Adipocyte (in vitro differentiated cells): ENCODE measurements at regions not wholly inside any gene's neighbourhood (a gene's known extent, or its start where the extent isn't known, plus 50 kb on each side); places are given as distances from the start of the nearest gene placed in this dataset.
A peak's percentile ranks its signal among the peaks of the same experiment; 100 is the strongest.

Experiments used
- DNase-seq: peaks from one replicate; pipeline ENCODE4 v3.0.0-alpha.2; 2015; ENCODE audit warnings: low read depth
- H3K27me3 ChIP-seq: replicated peaks from 2 replicates; pipeline ENCODE4 v1.7.0; 2013; ENCODE audit warnings: mild to moderate bottlenecking, low read length, moderate library complexity; ENCODE audit not compliant: control insufficient read depth, insufficient read depth
- H3K36me3 ChIP-seq: 2 replicates; pipeline ENCODE4 v1.7.0; 2013; ENCODE audit warnings: low read length, mild to moderate bottlenecking, moderate library complexity; ENCODE audit not compliant: control insufficient read depth, insufficient read depth, severe bottlenecking
- H3K4me1 ChIP-seq: 2 replicates; pipeline ENCODE4 v1.7.0; 2013; ENCODE audit warnings: mild to moderate bottlenecking, low read length, moderate library complexity; ENCODE audit not compliant: control insufficient read depth, insufficient read depth
- H3K4me3 ChIP-seq: 2 replicates; pipeline ENCODE4 v1.7.0; 2013; ENCODE audit warnings: mild to moderate bottlenecking, low read length, moderate library complexity
- H3K9ac ChIP-seq: 2 replicates; pipeline ENCODE4 v1.7.0; 2013; ENCODE audit warnings: mild to moderate bottlenecking, low read length, moderate library complexity
- H3K9me3 ChIP-seq: 2 replicates; pipeline ENCODE4 v1.7.0; 2013; ENCODE audit warnings: mild to moderate bottlenecking, low read length, moderate library complexity; ENCODE audit not compliant: control insufficient read depth

DNA sequence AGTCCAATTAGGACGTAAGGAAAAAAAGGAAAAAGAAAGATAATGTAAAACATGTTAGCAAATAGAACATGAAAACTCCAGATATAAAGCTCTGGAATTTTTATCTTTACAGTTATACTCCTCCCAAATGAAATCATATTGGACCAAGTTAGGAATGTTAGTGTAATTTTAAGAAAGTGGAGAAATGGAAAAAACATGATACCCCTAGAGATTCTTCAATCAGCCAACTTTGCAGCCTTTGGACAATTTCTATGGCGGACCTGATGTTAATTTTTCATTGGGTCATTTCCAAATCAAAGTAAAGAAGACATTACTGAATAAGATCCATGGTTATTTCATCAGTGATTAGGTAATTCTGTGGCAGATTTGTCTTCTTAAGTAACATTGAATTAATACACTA is 748.7 kb downstream of the RFPL4B start:
- H3K9me3 ChIP-seq, result no peaks in the 10 kb centered on the region
- no peak for DNase-seq
- H3K9ac ChIP-seq, result no peak overlapping the region
- peaks cover 3% of the 10 kb centered on the region for H3K4me1 ChIP-seq
- H3K27me3 ChIP-seq, result no peaks in the 10 kb centered on the region
- H3K4me3 ChIP-seq, result no peak overlapping the region
- no peaks in the 10 kb centered on the region for H3K36me3 ChIP-seq

DNA sequence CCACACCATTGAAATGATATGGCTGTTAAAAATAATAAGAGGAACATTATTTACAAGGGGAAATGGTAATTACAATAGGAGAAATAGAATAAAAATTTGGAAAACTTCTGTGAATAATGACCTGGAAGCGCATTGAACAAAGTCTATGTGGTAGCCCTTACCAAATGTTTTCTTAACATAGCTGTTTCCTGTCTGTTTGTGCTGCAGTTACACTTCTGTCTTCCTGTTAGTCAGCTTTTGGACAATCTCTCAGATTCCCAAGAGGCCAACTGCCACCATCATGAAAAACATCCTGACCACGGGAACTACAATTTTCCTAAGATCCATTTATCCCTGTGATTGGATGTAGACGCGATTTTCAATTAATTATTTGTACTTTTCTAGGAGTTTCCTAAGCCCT is 754.4 kb upstream of the MARCKS start:
- H3K9me3 ChIP-seq, result no peaks in the 10 kb centered on the region
- H3K4me1 ChIP-seq, result peaks cover 18% of the 10 kb centered on the region
- no peak overlapping the region for H3K9ac ChIP-seq
- no peaks in the 10 kb centered on the region for H3K27me3 ChIP-seq
- H3K4me3 ChIP-seq, result peak overlapping the region; percentile 6
- no peak for DNase-seq
- no peaks in the 10 kb centered on the region for H3K36me3 ChIP-seq

DNA sequence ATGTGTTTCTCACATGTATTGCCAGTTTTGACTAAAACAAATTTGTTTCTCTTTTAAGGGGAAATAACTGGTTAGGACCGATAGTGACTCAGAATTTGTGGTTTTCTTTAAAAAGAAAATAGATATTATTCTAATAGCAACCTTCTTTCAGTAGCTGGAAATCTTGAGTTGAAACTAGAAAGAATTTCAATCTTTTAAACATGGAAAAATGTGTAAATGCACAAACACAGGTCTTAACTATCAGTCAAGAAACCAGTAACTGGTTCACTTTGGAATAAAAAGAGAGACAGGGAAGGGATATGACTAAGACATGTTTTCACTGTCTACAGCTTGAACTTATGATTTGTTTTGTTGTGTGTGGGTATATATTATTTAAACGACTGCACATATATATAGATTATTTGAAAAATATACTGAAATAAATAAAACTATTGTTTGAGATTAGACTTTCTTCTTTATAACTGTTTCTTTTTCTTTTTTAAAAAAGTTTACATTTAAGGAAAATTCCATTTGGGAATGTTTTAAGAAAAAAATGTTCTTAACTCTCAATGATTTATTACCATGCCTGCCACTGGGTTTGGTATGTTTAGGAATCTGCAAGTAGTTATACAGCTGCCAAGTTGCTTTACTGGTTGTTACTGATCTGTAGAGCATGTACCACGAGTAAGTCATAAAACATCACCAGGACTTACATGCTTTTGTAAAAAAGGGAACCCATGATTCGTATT is 753.3 kb upstream of the MARCKS start:
- Histone ChIP-seq H3K4me1 (peaks cover 18% of the 10 kb centered on the region), H3K9ac (peak overlapping the region; percentile 21), H3K27me3 (no peaks in the 10 kb centered on the region), H3K36me3 (no peaks in the 10 kb centered on the region), H3K9me3 (peaks cover 1% of the 10 kb centered on the region), H3K4me3 (peak overlapping the region; percentile 6)
- DNase-seq, result peak; percentile 69

DNA sequence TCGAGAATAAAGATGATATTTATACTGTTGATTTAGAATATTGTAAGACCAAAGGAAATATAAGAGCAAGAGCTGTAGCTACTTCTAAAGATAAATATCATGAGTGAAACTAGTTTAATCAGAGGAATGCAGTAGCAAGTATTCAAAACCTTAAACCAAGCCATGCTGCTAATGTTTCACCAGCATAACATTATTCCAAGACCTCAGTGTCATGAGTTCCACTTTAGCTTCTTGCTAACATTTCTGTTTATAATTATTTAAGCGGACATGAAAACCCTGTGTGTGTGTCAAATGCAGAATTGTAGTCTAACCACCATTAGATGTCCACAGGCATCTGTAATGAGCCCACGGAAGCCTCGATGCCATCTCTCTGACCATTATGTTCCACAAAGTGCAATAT is 752.6 kb upstream of the MARCKS start:
- peaks cover 6% of the 10 kb centered on the region for H3K9me3 ChIP-seq
- DNase-seq, result no peak
- no peak overlapping the region for H3K4me3 ChIP-seq
- H3K27me3 ChIP-seq, result no peaks in the 10 kb centered on the region
- no peaks in the 10 kb centered on the region for H3K36me3 ChIP-seq
- no peak overlapping the region for H3K9ac ChIP-seq
- peaks cover 18% of the 10 kb centered on the region for H3K4me1 ChIP-seq

DNA sequence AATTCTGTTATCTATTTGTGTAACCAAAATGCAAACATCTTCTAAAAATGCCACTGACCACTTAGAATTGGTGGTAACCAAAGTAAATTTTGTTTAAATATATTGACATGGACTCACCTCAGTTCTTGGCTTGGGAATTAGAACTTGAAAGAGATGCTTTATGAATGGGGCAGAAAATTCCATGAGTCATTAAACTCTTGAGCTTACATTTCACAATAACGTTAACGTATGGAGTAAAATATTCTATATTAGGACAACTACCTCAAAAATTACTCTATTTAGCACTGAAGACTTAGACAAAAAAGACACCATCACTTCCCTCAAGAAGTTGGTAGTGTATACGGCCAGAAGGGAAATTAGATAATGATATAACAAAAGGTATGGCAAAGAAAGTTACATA is 752.2 kb upstream of the MARCKS start:
- H3K9ac ChIP-seq, result no peak overlapping the region
- H3K36me3 ChIP-seq, result no peaks in the 10 kb centered on the region
- no peak overlapping the region for H3K4me3 ChIP-seq
- no peaks in the 10 kb centered on the region for H3K27me3 ChIP-seq
- no peak for DNase-seq
- peaks cover 18% of the 10 kb centered on the region for H3K4me1 ChIP-seq
- peaks cover 6% of the 10 kb centered on the region for H3K9me3 ChIP-seq

DNA sequence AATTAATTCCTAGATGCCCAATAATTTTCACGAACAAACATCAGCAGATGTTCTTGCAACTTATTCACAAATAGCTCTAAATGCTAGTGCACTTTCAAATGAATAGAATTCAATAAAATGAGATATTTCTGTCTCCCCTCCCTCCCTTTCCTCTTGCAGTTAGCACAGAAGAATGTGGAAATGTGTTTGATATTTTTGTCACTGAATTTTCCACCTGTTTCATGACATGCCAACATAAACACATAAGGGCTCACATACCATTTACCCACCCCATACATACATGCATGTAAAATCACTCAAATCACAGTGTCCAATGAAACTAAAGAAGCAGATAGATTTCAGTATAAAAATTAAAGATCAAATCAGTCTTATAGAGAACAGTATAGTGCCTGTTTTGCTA is 746.9 kb upstream of the MARCKS start:
- H3K36me3 ChIP-seq, result no peaks in the 10 kb centered on the region

DNA sequence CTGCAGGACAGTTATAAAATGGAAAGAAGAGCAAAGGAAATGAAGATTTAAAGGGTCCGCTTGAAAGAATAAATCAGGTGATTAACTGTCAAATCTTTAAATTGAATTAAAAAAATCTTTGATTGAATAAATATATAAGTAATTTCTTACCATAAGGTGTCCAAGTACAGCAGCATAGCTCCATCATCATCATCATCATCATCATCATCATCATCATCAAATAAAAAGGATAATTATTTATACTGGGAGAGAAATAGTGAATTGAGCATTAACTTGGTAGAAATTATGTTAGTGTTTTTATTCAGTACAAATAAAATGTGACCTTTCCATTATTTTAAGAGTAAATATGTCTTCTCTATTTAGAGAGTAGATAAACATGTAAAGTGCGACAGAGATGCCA is 745.6 kb upstream of the MARCKS start:
- no peaks in the 10 kb centered on the region for H3K4me1 ChIP-seq
- peaks cover 6% of the 10 kb centered on the region for H3K9me3 ChIP-seq
- no peak overlapping the region for H3K4me3 ChIP-seq
- no peak for DNase-seq
- H3K27me3 ChIP-seq, result no peaks in the 10 kb centered on the region
- no peaks in the 10 kb centered on the region for H3K36me3 ChIP-seq
- H3K9ac ChIP-seq, result no peak overlapping the region

More for the DNA sequence above, 746.9 kb upstream of the MARCKS start:
- H3K4me3 ChIP-seq, result no peak overlapping the region
- DNase-seq, result no peak
- peaks cover 6% of the 10 kb centered on the region for H3K9me3 ChIP-seq
- no peak overlapping the region for H3K9ac ChIP-seq
- no peaks in the 10 kb centered on the region for H3K27me3 ChIP-seq
- H3K4me1 ChIP-seq, result no peaks in the 10 kb centered on the region

DNA sequence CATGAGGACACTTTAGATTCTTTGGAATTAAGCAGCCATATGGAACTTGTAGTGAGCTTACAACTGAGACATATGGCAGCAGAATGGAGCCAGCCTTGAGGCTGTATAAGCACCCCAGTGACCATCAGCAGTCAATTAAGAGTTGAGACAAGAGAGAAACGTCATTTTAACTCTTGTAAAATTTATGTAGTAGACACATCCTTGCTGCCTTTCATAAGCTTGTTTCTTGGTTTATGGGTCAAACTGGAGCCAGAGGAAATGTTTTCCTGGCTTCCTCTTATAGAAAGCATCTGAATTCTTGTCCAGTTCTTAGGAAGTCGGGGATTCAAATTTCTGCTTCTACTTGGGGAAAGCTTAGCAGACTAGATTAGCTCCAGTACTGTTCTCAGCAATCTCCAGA is 745.1 kb upstream of the MARCKS start:
- DNase-seq, result no peak
- Histone ChIP-seq H3K4me3 (no peak overlapping the region), H3K9me3 (peaks cover 9% of the 10 kb centered on the region), H3K4me1 (no peaks in the 10 kb centered on the region), H3K27me3 (no peaks in the 10 kb centered on the region), H3K9ac (no peak overlapping the region), H3K36me3 (no peaks in the 10 kb centered on the region)

DNA sequence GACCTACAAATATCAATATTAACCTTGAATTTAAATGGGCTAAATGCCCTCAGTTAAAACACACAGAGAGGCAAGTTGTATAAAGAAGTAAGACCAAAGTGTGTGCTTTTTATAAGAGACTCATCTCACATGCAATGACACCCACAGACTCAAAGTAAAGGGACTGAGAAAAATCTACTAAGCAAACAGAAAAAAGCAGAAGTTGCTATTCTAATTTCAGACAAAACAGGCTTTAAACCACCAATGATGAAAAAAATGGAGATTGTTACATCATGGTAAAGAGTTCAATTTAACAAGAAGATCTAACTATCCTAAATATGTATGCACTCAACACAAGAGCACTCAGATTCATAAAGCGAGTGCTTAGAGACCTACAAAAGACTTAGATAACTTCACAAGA is 741.9 kb upstream of the MARCKS start:
- H3K9me3 ChIP-seq, result peaks cover 11% of the 10 kb centered on the region
- peaks cover 6% of the 10 kb centered on the region for H3K4me1 ChIP-seq
- DNase-seq, result no peak
- H3K36me3 ChIP-seq, result no peaks in the 10 kb centered on the region
- H3K27me3 ChIP-seq, result no peaks in the 10 kb centered on the region
- no peak overlapping the region for H3K9ac ChIP-seq
- no peak overlapping the region for H3K4me3 ChIP-seq

DNA sequence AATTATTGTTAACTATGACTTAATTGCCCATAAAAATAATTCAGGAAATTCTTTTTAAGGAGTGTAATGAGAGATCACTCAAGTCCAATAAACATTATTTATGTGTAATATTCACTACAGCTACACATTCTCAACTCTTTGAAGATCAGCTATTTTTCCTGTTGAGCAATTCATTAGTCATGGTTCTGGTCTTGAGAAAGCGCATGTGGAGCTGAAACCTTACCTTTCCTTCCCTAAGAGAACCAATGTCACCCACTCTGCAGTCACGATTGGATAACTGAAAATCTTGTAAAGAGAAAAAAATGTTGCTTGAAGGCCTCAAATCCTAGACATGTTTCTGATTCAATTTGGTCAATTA is 736.9 kb upstream of the MARCKS start:
- H3K36me3 ChIP-seq, result no peaks in the 10 kb centered on the region
- H3K9ac ChIP-seq, result no peak overlapping the region
- no peak overlapping the region for H3K4me3 ChIP-seq
- H3K4me1 ChIP-seq, result peaks cover 28% of the 10 kb centered on the region
- DNase-seq, result peak; percentile 93
- H3K9me3 ChIP-seq, result peaks cover 11% of the 10 kb centered on the region
- no peaks in the 10 kb centered on the region for H3K27me3 ChIP-seq

DNA sequence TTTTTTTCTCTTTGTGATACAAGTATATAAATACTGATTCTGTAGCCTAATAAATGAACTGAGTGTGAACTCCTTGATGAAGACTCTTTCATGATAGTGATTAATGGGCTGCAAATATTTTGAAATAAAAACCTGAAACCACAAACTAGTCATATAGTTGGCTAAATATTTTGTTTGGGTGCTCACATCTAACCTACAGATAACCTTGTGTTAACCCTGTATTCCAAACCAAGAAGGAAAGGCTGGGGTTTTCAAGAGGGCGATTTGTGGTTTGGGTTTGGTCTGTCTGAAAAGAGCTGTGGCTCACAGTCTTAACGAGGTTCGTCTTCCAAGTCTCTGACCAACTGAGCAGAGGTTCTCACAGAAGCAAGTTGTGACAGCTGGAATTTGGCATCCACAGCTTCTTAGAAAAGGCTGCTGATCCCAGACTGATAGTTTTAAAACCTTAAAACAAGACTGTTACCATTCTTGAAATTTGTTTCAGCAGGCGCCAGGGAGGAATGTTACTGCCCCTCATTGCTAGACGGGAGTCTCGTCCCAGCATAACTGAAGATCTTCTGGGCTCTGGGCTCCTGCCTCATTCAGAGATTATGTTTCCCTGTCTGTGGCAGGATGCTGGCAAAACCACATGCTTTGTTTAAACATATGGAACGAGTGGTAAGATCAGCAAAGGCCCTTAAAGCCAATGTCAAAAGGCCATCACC is 736.4 kb upstream of the MARCKS start:
- no peaks in the 10 kb centered on the region for H3K36me3 ChIP-seq
- H3K9ac ChIP-seq, result no peak overlapping the region
- H3K4me1 ChIP-seq, result peaks cover 28% of the 10 kb centered on the region
- H3K9me3 ChIP-seq, result peaks cover 11% of the 10 kb centered on the region
- peak; percentile 86 for DNase-seq
- H3K27me3 ChIP-seq, result no peaks in the 10 kb centered on the region
- H3K4me3 ChIP-seq, result no peak overlapping the region
